Pons (tissue), 1 donor: ENCODE measurements at regions not wholly inside any gene's neighbourhood (a gene's known extent, or its start where the extent isn't known, plus 50 kb on each side); places are given as distances from the start of the nearest gene placed in this dataset.
"Not testable (repeated sequence)": the region's sequence is repeated elsewhere in the genome, so short reads cannot be mapped to it uniquely, and the experiment has no call there.

Source experiments
- DNase-seq: peaks from one replicate; pipeline ENCODE4 v3.0.0-alpha.2; 2016; ENCODE audit warnings: low spot score

DNA sequence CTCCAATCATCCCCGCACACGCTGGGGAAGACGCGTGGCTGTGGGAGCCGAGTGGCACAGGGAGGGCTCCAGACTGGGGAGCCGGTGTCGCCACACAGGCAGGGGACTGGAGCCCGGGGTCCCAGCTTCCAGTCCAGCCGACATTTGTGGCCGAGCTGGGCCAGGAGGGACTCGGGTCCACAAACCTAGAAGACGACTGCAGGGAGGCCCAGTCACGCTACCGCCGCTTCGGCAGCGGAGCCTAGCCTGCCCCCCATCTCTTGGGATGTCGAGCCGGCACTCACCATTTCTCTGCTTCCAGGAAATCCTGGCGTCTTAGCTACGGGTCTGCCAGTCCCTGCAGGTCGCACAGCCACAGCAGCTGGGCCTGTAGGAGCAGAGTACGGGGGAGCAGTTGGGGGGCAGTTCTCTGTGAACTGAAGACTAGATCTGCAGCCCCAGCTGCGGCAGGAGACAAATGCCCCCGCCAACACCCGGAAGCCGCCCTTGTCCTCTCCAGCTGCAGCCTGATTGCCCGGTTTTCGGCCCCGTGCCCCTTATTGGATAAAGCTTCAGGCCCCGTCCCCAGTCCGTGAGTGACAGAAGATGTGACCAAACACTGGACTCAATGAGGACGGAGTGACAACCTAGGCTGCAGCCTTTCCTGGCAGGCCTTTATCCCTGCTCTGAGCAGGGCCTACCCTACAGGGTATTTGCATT, 270.7 kb downstream of the ZNF33B start:
- peak; percentile 98 for DNase-seq

DNA sequence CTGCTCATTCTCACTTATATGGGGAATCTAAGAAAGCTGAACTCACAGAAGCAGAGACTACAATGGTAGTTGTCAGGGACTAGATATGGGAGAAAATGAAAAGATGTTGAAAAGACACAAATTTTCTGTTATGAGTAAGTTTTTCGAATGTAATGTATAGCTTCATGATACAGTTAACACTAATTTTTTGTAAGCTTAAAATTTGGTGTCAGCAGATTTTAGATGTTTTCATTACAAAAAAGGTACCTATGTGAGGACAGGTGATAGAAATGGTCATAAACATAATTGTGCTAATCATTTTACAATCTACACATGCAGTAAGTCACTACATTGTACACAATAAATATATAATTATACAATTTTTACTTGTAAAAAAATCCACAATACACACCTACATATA, 286.6 kb downstream of the ZNF33B start:
- no peak for DNase-seq

DNA sequence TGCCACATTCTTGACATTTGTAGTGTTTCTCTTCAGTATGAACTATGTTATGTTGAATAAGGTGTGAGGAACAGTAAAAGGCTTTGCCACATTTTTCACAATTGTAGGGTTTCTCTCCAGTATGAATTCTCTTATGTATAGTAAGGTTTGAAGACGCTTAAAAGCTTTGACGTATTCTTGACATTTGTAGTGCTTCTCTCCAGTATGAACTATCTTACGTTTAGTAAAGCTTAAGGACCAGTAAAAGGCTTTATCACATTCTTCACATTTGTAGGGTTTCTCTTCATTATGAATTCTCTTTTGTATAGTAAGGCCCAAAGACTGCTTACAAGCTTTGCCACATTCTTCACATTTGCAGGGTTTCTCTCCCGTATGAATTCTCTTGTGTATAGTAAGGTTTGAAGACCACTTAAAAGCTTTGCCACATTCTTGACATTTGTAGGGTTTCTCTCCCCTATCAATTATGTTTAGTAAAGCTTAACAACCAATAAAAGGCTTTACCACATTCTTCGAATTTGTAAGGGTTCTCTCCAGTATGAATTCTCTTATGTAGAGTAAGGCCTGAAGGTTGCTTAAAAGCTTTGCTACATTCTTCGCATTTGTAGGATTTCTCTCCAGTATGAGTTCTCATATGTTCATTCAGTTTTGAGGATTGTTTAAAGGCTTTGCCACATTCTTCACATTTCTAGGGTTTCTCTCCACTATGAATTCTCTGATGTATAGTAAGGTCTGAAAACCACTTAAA, 301.6 kb downstream of the ZNF33B start:
- not testable (repeated sequence) for DNase-seq

DNA sequence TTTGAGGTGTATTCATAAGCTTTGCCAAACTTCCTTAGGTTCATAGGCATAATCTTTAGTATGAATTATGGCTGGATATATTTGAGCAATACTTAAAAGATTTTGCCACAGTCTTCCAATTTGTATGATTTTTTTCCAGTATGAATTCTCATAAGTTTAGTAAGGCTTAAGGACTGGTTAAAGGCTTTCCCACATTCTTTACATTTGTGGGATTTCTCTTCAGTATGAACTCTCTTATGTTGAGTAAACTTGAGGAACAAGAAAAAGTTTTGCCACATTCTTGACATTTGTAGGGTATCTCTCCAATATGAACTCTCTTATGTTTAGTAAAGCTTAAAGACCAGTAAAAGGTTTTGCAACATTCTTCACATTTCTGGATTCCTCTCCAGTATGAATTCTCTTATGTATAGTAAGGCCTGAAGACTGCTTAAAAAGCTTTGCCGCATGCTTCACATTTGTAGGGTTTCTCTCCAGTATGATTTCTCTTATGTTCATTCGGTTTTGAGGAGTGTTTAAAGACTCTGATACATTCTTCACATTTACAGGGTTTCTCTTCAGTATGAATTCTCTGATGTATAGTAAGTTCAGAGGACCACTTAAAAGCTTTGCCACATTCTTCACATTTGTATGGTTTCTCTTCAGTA, 302.6 kb downstream of the ZNF33B start:
- DNase-seq = not testable (repeated sequence)

DNA sequence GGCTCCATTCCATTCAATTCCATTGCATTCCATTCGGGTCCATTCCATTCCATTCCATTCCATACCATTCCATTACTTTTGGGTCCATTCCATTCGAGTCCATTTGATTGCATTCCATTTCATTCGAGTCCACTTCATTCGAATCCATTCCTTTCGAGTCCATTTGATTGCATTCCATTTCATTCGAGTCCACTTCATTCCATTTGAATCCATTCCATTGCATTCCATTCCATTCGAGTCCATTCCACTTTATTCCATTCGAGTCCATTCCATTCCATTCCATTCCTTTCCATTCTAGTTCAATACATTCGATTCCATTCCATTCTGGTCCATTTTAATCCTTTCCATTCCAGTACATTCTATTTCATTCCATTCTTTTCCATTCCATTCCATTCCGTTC, 334.0 kb downstream of the ZNF33B start:
- no peak for DNase-seq

DNA sequence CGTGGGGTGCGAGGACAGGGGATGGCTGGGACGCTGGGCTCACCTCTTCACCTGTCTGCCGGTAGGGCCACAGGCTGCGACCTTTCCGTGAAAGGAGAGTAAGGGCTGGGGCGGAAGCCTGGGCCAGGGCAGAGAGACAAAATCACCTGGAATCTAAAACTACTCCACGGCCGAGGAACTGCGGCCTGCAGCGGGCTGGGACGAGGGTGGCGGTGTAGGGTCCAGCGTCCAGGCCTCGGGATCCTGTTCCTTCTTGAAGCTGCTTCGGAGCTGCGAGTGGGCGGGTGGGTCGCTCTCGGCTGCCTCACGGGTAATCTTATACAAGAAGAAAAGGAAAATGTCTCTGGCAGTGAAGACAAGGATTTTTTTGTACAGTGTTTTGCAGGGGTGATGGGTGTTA, 356.5 kb downstream of the ZNF33B start:
- DNase-seq = not testable (repeated sequence)

DNA sequence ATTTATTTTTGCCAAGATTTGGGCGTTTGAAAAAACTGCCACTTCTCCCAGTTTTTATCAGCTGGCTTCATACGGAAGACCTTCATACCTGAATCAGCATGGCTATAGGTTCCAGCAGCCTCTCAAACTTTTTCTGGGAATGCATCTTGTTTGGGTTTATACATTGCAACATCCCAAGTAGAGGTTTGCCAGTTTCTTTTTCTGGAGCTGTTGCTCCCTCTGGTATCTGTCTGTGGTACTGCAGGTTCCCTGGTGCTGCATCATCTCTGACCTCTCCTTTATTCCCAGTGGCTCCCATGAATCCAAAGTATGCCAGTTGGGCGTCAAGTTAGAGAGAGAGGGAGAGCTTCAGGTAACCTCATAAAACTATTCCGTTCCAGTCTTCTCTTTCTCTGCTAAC, 368.6 kb downstream of the ZNF33B start:
- not testable (repeated sequence) for DNase-seq

DNA sequence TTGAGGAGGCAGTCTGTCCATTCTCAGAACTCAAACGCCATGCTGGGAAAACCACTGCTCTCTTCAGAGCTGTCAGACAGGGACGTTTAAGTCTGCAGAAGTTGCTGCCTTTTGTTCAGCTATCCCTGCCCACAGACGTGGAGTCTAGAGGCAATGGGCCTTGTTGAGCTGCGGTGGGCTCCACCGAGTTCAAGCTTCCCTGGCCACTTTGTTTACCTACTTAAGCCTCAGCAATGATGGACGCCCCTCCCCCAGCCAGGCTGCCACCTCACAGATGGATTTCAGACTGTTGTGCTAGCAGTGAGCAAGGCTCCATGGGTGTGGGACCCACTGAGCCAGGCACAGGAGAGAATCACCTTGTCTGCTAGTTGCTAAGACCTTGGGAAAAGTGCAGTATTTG, 375.1 kb downstream of the ZNF33B start:
- DNase-seq = not testable (repeated sequence)

DNA sequence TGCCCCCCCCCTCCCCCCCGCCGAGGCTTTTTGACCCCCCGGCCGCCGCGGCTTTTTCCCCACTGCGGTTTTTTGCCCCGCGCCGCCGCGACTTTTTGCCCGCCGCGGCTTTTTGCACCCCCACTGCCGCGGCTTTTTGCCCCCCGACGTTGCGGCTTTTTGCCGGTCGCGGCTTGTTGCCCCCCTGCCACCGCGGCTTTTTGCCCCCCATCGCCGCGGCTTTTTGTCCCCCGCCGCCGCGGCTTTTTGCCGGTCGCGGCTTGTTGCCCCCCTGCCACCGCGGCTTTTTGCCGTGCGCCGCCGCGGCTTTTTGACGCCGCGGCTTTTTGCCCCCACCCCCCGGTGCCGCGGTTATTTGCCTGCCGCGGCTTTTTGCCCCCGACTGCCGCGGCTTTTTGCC, 395.4 kb downstream of the ZNF33B start:
- DNase-seq = not testable (repeated sequence)

DNA sequence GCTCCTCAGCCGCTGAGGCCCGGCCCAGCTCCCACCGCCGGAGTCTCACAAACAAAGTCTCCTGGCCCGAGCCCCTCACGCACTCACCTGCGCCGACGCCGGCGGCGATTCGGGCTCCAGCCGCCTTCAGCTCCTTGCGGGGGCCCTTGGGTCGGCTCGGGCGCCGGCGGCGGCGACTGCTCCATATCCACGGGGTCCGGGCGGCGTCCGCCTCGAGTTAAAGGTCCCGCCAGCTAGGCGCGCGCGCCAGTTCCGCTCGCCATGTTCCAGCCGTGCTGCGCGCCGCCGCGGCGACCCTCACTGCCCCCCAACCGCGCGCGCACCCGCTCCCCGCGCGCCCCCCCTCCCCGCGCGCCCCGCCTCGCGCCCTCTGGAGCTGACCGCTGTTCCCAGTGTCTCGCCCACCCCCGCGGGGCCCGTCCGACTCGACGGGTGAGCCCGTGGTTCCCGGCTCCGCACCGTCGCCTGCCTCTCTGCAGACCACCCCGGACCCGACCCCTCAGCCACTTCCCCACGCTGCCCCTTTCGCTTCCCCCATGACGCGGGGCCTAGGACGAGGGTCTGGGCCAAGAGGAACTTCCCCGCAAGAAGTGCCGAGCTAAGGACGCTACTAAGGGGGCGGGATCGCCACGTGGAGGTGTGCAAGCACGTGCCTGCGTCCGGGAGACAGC, 396.1 kb downstream of the ZNF33B start:
- DNase-seq = no peak

DNA sequence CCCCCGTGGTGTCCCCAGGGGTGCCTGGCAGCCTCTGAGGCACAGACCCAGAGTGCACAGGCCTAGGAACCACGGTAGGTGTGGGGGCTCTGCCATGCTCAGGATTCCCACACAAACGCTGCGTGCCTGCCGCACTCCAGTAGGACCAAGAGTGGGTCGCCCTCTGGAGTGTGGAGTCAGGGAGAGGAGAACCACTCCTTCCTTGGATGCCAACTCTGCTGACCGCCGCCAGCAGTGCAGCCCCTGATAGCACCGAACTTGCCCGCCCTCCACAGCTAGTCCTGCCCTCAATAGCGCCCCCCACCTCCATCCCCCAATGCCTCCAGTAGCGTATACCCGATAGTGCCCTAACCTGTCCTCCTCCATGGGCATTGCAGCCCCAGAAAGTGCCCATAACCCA, 402.0 kb downstream of the ZNF33B start:
- DNase-seq = not testable (repeated sequence)

DNA sequence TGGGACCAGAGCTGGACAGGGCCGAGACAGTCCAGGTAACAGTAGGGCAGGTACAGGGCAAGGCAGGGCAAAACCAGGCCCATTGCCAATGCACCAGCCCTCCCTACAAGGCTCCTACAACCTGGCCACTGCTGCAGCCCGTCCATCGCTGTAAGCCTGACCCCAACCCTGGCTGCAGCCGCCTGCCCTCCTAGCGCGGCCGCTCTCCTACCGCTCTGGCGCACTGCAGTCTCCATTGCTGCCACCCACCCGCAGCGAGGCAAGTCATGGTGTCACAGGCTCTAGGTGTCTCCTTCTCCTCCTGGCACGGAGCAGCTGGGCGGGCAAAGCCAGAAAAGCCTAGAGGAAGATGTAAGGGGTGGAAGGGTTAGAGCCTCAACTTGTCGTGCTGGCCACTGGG, 402.6 kb downstream of the ZNF33B start:
- DNase-seq = not testable (repeated sequence)

DNA sequence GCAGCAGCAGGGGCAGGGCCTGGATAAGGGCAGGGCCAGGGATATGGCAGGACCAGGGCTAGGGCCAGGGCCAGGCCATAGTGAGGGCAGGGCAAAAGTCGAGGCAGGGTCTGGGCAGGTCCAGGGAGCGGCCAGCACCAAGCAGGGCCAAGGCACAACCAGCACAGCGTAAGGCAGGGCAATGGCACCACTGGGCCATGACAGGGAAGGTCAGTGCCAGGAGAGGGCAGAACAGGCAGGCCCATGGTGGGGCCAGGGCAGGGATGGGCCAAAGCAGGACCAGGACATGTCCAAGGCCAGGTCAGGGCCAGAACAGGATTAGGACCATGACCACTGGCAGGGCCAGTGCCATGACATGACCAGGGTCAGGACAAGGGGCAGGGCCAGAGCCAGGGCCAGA, 403.1 kb downstream of the ZNF33B start:
- not testable (repeated sequence) for DNase-seq

DNA sequence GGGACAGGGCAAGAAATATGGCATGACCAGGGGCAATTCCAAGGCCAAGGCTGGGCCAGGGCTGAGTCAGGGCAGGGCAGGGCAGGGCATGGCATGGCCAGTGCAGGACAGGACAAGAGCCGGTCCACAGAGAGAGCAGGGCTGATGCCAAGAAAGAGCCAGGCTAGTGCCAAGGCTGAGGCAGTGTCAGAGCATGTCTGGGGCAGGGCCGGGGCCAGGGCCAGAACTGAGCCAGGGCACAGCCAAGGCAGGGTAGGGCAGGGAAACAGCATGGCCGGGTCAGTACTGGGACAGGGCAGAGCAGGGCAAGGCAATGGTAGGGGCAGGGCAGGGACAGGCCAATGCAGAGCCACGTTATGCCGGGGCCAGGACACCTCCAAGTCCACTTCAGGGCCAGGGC, 403.9 kb downstream of the ZNF33B start:
- not testable (repeated sequence) for DNase-seq

DNA sequence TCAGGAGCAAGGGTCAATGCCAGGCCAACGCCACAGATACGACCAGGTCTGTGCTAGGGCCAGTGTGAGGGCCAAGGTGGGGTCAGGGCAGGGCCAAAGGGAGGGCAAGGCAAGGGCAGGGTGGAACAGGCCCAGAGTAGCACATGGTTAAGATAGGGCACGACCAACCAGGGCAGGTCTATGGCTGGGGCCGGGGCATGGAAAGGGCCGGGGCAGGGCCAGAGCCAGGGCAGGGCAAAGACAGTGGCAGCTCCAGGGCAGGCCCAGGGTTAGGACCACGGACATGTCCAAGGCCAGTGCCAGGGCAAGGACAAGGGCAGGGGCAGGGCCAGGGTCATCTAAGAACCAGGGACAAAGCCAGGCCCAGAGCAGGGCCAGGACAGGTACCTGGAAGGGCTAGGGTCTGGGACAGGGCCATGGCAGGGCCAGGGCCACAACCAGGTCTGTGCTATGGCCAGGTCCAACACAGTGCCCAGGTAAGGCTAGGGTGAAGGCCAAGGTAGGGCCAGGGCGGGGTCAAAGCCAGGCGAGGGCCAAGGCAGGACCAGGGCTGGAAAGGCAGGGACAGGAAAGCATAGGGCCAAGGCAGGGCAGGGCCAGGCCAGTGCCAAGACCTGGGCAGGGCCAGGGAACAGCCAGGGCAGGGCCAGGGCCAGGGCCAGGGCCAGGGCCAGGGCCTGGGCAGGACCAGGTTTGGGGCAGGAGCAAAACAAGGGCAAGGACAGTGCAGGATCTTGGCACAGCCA, 404.7 kb downstream of the ZNF33B start:
- DNase-seq = not testable (repeated sequence)

DNA sequence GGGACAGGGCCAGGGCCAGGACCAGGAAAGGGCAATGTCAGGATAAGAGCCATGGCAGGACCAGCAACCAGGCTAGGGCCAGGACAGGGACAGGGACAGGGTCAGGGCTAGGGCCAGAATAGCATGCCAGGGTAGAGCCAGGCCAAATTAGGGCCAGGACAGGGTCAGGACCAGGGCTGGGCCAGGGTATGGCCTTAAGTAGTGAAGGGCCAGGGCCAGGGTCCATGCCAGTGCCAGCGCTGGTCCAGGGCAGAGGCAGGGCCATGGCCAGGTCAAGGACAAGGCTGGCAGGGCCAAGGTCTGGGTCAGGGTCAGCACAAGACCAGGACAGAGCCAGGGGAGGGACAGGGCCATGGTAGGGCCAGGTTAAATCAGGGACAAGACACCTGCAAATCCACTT, 405.4 kb downstream of the ZNF33B start:
- DNase-seq = not testable (repeated sequence)

DNA sequence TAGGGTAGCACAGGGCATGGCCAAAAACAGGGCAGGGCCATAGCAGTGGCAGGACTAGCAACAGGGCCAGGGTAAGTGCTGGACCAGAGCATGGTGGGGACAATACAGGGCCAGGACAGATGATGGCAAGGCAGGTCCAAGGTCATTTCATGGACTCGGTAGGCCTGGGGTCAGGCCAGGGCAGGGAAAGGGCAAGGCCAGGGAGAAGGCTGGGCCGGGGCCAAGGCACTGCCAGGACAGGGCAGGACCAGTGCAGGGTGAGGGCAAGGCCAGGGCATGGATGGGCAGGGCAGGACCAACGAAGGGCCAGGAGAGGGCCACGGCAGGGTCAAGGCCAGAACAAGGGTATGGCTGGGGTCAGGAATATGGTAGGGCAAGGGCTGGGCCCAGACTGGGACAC, 407.6 kb downstream of the ZNF33B start:
- not testable (repeated sequence) for DNase-seq

DNA sequence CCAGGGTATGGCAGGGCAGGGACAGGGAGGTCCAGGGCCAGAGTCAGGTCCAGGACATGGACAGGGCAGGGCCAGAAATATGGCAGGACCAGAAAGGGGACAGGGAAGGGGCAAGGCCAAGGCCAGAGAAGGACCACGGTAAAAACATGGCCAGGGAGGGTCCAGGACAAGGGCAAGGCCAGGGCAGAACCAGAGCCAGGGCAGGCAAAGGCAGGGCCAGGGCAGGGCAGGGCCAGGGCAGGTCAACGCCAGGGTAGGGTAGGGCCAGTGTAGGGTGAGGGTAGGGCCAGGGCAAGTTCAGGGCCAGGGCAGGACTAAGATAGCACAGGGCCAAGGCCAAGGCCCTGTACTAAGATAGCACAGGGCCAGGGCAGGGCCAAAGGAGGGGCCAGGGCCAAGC, 408.3 kb downstream of the ZNF33B start:
- not testable (repeated sequence) for DNase-seq

DNA sequence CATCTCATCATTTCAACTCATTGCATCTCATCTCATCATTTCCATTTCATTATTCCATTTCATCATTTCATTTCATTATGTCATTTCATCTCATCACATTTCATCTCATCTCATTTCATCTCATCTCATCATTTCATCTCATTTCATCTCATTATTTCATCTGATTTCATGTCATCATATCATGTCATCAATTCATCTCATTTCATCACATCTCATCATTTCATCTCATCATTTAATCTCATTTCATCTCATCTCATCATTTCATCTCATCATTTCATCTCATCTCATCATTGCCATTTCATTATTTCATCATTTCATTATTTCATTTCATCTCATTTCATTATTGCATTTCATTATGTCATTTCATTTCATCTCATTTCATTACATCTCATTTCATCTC, 410.5 kb downstream of the ZNF33B start:
- not testable (repeated sequence) for DNase-seq

DNA sequence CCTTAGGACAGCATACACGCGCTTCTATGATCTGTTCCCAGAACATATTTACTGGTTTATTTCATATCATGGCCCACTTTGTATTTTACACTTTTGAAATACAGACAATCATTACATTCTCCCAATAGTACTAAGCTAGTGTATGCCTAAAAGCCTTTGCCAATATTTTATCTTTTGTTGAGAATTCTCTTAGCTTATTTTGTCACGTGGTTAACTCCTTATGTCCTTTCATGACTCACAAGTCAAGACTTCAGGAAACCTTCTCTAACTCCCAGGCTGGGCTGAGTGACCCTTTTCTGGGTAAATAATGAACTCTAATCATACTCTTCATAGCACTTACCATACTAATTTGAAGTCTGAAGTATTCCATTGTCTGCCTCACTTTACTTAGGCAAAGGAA, 444.8 kb downstream of the ZNF33B start:
- DNase-seq = not testable (repeated sequence)

DNA sequence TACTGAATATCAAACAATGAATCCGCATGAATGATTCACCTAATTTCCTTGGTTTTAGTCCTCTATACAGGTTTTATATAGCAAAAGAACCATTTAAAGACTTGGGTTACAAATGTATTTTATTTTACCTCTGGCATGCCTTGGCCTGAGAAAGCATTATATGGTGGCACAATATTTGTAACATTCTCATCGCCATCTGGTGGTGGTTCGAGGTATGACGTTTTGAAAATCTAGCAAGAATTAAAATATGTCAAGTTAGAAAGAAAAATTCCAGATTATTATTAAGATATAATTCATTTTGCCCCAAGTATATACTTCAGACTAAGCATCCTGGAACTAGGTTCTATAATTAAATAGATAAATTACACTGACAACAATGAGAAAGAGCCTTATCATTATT, 445.9 kb downstream of the ZNF33B start:
- DNase-seq = not testable (repeated sequence)
